H9 (cell line): ENCODE measurements at regions not wholly inside any gene's neighbourhood (a gene's known extent, or its start where the extent isn't known, plus 50 kb on each side); places are given as distances from the start of the nearest gene placed in this dataset.

Experiments used
- DNase-seq: peaks from one replicate; pipeline ENCODE4 v3.0.0-alpha.2; 2017
- H2AFZ ChIP-seq: one replicate; pipeline ENCODE4 v1.6.1; 2013; ENCODE audit warnings: mild to moderate bottlenecking, low read length, control low read depth, moderate library complexity
- H2AK5ac ChIP-seq: 2 replicates; pipeline ENCODE4 v1.6.1; 2013; ENCODE audit warnings: low read length, control low read depth, mixed read lengths; ENCODE audit not compliant: insufficient read length
- H2BK120ac ChIP-seq: one replicate; pipeline ENCODE4 v1.6.1; 2013; ENCODE audit warnings: low read depth, mild to moderate bottlenecking, low read length, control low read depth, inconsistent platforms; ENCODE audit not compliant: poor library complexity, severe bottlenecking
- H2BK12ac ChIP-seq: 2 replicates; pipeline ENCODE4 v1.6.1; 2013; ENCODE audit warnings: low read length, control low read depth, mixed read lengths, low read depth; ENCODE audit not compliant: insufficient read length
- H2BK15ac ChIP-seq: 2 replicates; pipeline ENCODE4 v1.6.1; 2013; ENCODE audit warnings: low read depth, low read length, control low read depth
- H2BK20ac ChIP-seq: one replicate; pipeline ENCODE4 v1.6.1; 2013; ENCODE audit warnings: low read depth, mild to moderate bottlenecking, low read length, control low read depth, inconsistent platforms; ENCODE audit not compliant: poor library complexity, severe bottlenecking
- H2BK5ac ChIP-seq: 2 replicates; pipeline ENCODE4 v1.6.1; 2013; ENCODE audit warnings: low read length, control low read depth, mixed read lengths; ENCODE audit not compliant: insufficient read length
- H3K14ac ChIP-seq: 2 replicates; pipeline ENCODE4 v1.6.1; 2013; ENCODE audit warnings: low read length, control low read depth; ENCODE audit not compliant: insufficient read depth
- H3K18ac ChIP-seq: 2 replicates; pipeline ENCODE4 v1.6.1; 2013; ENCODE audit warnings: low read depth, mild to moderate bottlenecking, mixed read lengths, low read length, control low read depth; ENCODE audit not compliant: insufficient read length
- H3K23ac ChIP-seq: 2 replicates; pipeline ENCODE4 v1.6.1; 2013; ENCODE audit warnings: low read length, control low read depth, mixed read lengths, low read depth; ENCODE audit not compliant: insufficient read length
- H3K23me2 ChIP-seq: 2 replicates; pipeline ENCODE4 v1.6.1; 2013; ENCODE audit warnings: low read depth, mild to moderate bottlenecking, mixed read lengths, low read length, control low read depth; ENCODE audit not compliant: insufficient read length, poor library complexity, severe bottlenecking
- H3K27ac ChIP-seq: 2 replicates; pipeline ENCODE4 v1.5.1; 2013; ENCODE audit warnings: low read length, control low read depth, mixed read lengths, low read depth; ENCODE audit not compliant: insufficient read length
- H3K27me3 ChIP-seq: 2 replicates; pipeline ENCODE4 v1.6.1; 2013; ENCODE audit warnings: low read length, control low read depth, inconsistent platforms; ENCODE audit not compliant: insufficient read depth
- H3K4ac ChIP-seq: 2 replicates; pipeline ENCODE4 v1.6.1; 2013; ENCODE audit warnings: low read depth, mild to moderate bottlenecking, control low read depth, inconsistent platforms, low read length, moderate library complexity
- H3K4me1 ChIP-seq: 2 replicates; pipeline ENCODE4 v1.6.1; 2013; ENCODE audit warnings: low read length, control low read depth, inconsistent platforms; ENCODE audit not compliant: insufficient read depth
- H3K4me2 ChIP-seq: 2 replicates; pipeline ENCODE4 v1.6.1; 2013; ENCODE audit warnings: low read length, control low read depth, mixed read lengths; ENCODE audit not compliant: insufficient read length, insufficient read depth
- H3K56ac ChIP-seq: 2 replicates; pipeline ENCODE4 v1.6.1; 2013; ENCODE audit warnings: low read depth, mild to moderate bottlenecking, mixed read lengths, low read length, control low read depth; ENCODE audit not compliant: insufficient read length
- H3K79me1 ChIP-seq: 2 replicates; pipeline ENCODE4 v1.6.1; 2013; ENCODE audit warnings: low read depth, mild to moderate bottlenecking, moderate library complexity, low read length, control low read depth, inconsistent platforms; ENCODE audit not compliant: insufficient read depth, poor library complexity, severe bottlenecking
- H3K79me2 ChIP-seq: 2 replicates; pipeline ENCODE4 v1.6.1; 2013; ENCODE audit warnings: low read length, control low read depth, inconsistent platforms; ENCODE audit not compliant: insufficient read depth
- H3K9ac ChIP-seq: 2 replicates; pipeline ENCODE4 v1.6.1; 2013; ENCODE audit warnings: low read length, control low read depth, mixed read lengths; ENCODE audit not compliant: insufficient read length; ENCODE audit errors: extremely low read depth
- H3K9me3 ChIP-seq: one replicate; pipeline ENCODE4 v1.6.1; 2013; ENCODE audit warnings: low read depth, low read length, inconsistent platforms; ENCODE audit not compliant: control insufficient read depth
- H3T11ph ChIP-seq: one replicate; pipeline ENCODE4 v1.6.1; 2013; ENCODE audit warnings: mild to moderate bottlenecking, low read length, control low read depth, inconsistent platforms
- H4K20me1 ChIP-seq: one replicate; pipeline ENCODE4 v1.6.1; 2013; ENCODE audit not compliant: control insufficient read depth, insufficient read length, insufficient read depth
- H4K5ac ChIP-seq: 2 replicates; pipeline ENCODE4 v1.6.1; 2013; ENCODE audit warnings: low read depth, mild to moderate bottlenecking, mixed read lengths, low read length, control low read depth; ENCODE audit not compliant: insufficient read length
- H4K8ac ChIP-seq: replicated peaks from 2 replicates; pipeline ENCODE4 v1.6.1; 2013; ENCODE audit warnings: low read length, control low read depth, mixed read lengths, low read depth; ENCODE audit not compliant: insufficient read length
- H4K91ac ChIP-seq: 2 replicates; pipeline ENCODE4 v1.6.1; 2013; ENCODE audit warnings: low read depth, mild to moderate bottlenecking, moderate library complexity, mixed read lengths, low read length, control low read depth; ENCODE audit not compliant: insufficient read length
- H3K27ac Mint-ChIP-seq, 3 experiments: 2 replicates in 2 of 3; 3 replicates in 1 of 3; pipeline ENCODE4 v1.8.0; 2020 to 2021; ENCODE audit warnings: mixed read lengths in 3 of 3, mild to moderate bottlenecking in 1 of 3, moderate library complexity in 1 of 3
- H3K27me3 Mint-ChIP-seq: 2 replicates; pipeline ENCODE4 v1.8.0; 2021; ENCODE audit warnings: low read depth, mild to moderate bottlenecking, moderate library complexity, mixed read lengths
- H3K36me3 Mint-ChIP-seq, 3 experiments: 2 replicates in 2 of 3; 3 replicates in 1 of 3; pipeline ENCODE4 v1.8.0; 2020 to 2021; ENCODE audit warnings: low read depth in 3 of 3, mixed read lengths in 3 of 3; ENCODE audit not compliant: insufficient read depth in 1 of 3
- H3K4me1 Mint-ChIP-seq, 2 experiments: 2 replicates each; pipeline ENCODE4 v1.8.0; 2020; ENCODE audit warnings: mixed read lengths in 2 of 2
- H3K4me3 Mint-ChIP-seq, 2 experiments: 2 replicates in 1 of 2; 3 replicates in 1 of 2; pipeline ENCODE4 v1.8.0; 2020 to 2021; ENCODE audit warnings: mild to moderate bottlenecking in 2 of 2, mixed read lengths in 2 of 2, moderate library complexity in 1 of 2
- H3K9me3 Mint-ChIP-seq, 2 experiments: 2 replicates in 1 of 2; 3 replicates in 1 of 2; pipeline ENCODE4 v1.8.0; 2020; ENCODE audit warnings: mild to moderate bottlenecking in 2 of 2, mixed read lengths in 2 of 2, moderate library complexity in 1 of 2
- CTCF ChIP-seq: fragments of 200-600 bp; sonication (generic); conservative IDR thresholded peaks from 3 replicates; pipeline ENCODE4 v1.8.0; 2021; ENCODE audit warnings: antibody characterized with exemption, mild to moderate bottlenecking
- WGBS: extraction: QIAGEN DNeasy Blood & Tissue Kit; methylation state at CpG from one replicate; pipeline ENCODE4 v1.1.7; 2013; ENCODE audit warnings: missing lambda C conversion rate, low lambda C conversion rate, mixed read lengths; ENCODE audit not compliant: insufficient read length; ENCODE audit errors: extremely low coverage; 5-methylcytosine and 5-hydroxymethylcytosine counted together

- no peak overlapping the region for H3K27ac ChIP-seq
- WGBS, result no CpG with 5 or more reads among the region's 3 CpGs
- Mint-ChIP-seq H3K36me3 (no peaks in the 10 kb centered on the region), H3K9me3 (no peaks in the 10 kb centered on the region; a peak in 2 of 5 replicates), H3K27ac (no peak overlapping the region), H3K27me3 (peaks cover 12% of the 10 kb centered on the region; the same call in 1 of the 2 replicates), H3K4me3 (no peak overlapping the region), H3K4me1 (peaks cover 11 to 15% of the 10 kb centered on the region in 2 experiments)
- no peak overlapping the region for H3K23ac ChIP-seq
- H4K91ac ChIP-seq, result no peak overlapping the region
- H4K5ac ChIP-seq, result no peak overlapping the region
- H3K79me1 ChIP-seq, result no peaks in the 10 kb centered on the region
- no peak overlapping the region for H2BK120ac ChIP-seq
- H3K4ac ChIP-seq, result no peak overlapping the region
- H2BK12ac ChIP-seq, result no peak overlapping the region
- H3K23me2 ChIP-seq, result no peaks in the 10 kb centered on the region
- no peaks in the 10 kb centered on the region for H3K79me2 ChIP-seq
- no peak overlapping the region for H3K9ac ChIP-seq
- H2BK15ac ChIP-seq, result no peak overlapping the region
- H3K14ac ChIP-seq, result no peak overlapping the region
- H3K4me1 ChIP-seq, result no peaks in the 10 kb centered on the region; the same call in 1 of the 2 replicates
- DNase-seq, result no peak
- H3K18ac ChIP-seq, result no peak overlapping the region
- H3K56ac ChIP-seq, result no peak overlapping the region
- no peak overlapping the region for H2BK20ac ChIP-seq
- H2BK5ac ChIP-seq, result no peak overlapping the region
- TF ChIP-seq CTCF, result no peak
- no peak overlapping the region for H3K4me2 ChIP-seq
- no peaks in the 10 kb centered on the region for H3K27me3 ChIP-seq
- H2AK5ac ChIP-seq, result no peak overlapping the region
- H4K20me1 ChIP-seq, result no peaks in the 10 kb centered on the region
- H3K9me3 ChIP-seq, result no peaks in the 10 kb centered on the region
- no peak overlapping the region for H4K8ac ChIP-seq
- H2AFZ ChIP-seq, result no peak overlapping the region
- no peak overlapping the region for H3T11ph ChIP-seq
Observed at GRCh38 chr15:93300796-93301195, 211.8 kb upstream of the RGMA start.
